HepG2 (cell line): ENCODE measurements at regions not wholly inside any gene's neighbourhood (a gene's known extent, or its start where the extent isn't known, plus 50 kb on each side); places are given as distances from the start of the nearest gene placed in this dataset.

Experiments used
- ATAC-seq: fragments of 200-7000 bp; cut with Tn5 transposase; 3 replicates; pipeline ENCODE4 v1.9.1; 2020; ENCODE audit warnings: mild to moderate bottlenecking, moderate library complexity
- BruUV-seq: library from RNA; stranded (reverse); fragments of 400-500 nt; replicated peaks from 2 replicates; lab custom pipeline; 2021; lab: Mats Ljungman, UMichigan
- CTCF ChIA-PET: fragments of 300-600 bp; formaldehyde crosslinking; extraction: SDS; loops from one replicate; lab custom pipeline; 2021; ENCODE audit warnings: low total read pairs, inconsistent platforms, low intra/inter-chr PET ratio; lab: Yijun Ruan, JAX
- POLR2A ChIA-PET: fragments of 350-600 bp; sonication (Branson Sonifier 250); formaldehyde crosslinking; loops from one replicate; lab custom pipeline; 2020; ENCODE audit warnings: antibody characterized with exemption, inconsistent platforms; lab: Yijun Ruan, JAX
- DNase-seq: peaks from one replicate; pipeline ENCODE4 v3.0.0-alpha.2; 2015; ENCODE audit warnings: low spot score
- FAIRE-seq: peaks from 3 replicates; lab custom pipeline; 2011; peaks lifted over from hg19 to GRCh38; lab: Jason Lieb, UNC
- H2AFZ ChIP-seq: one replicate; pipeline ENCODE4 v1.6.1; 2011; ENCODE audit warnings: low read length, inconsistent platforms
- H3K27ac ChIP-seq: fragments of 300-600 bp; 3 replicates; pipeline ENCODE4 v1.8.0; 2011; ENCODE audit warnings: mixed run types, mild to moderate bottlenecking, mixed read lengths, low read length, inconsistent platforms; ENCODE audit not compliant: insufficient read depth; ENCODE audit errors: extremely low read length
- H3K27me3 ChIP-seq, 2 experiments: fragments of 200-600 bp in 1 of 2; 2 replicates in 1 of 2; 3 replicates in 1 of 2; pipeline versions ENCODE4 v1.6.0 to v1.8.0; 2011; ENCODE audit warnings: low read length in 2 of 2, mild to moderate bottlenecking in 2 of 2, moderate library complexity in 2 of 2, inconsistent platforms in 1 of 2; ENCODE audit not compliant: insufficient read depth in 2 of 2, control insufficient read depth in 1 of 2
- H3K36me3 ChIP-seq, 2 experiments: fragments of 200-600 bp in 1 of 2; replicated peaks in 1 of 2; 2 replicates in 1 of 2; 3 replicates in 1 of 2; pipeline versions ENCODE4 v1.5.1 to v1.8.0; 2011; ENCODE audit warnings: low read length in 2 of 2, inconsistent platforms in 1 of 2; ENCODE audit not compliant: insufficient read depth in 2 of 2, control insufficient read depth in 1 of 2
- H3K4me1 ChIP-seq: 2 replicates; pipeline ENCODE4 v1.5.1; 2012; ENCODE audit warnings: low read length, inconsistent platforms; ENCODE audit not compliant: insufficient read depth
- H3K4me2 ChIP-seq: 2 replicates; pipeline ENCODE4 v1.6.0; 2011; ENCODE audit warnings: low read depth, low read length, inconsistent platforms
- H3K4me3 ChIP-seq, 3 experiments: fragments of 200-600 bp in 1 of 3; sonication (generic), shearing (Covaris generic) in 1 of 3; replicated peaks in 1 of 3; 2 replicates each; pipeline ENCODE4 v1.5.1; 2011 to 2016; ENCODE audit warnings: low read length in 3 of 3, inconsistent platforms in 2 of 3, low read depth in 2 of 3, mild to moderate bottlenecking in 2 of 3, control low read depth in 1 of 3, mixed read lengths in 1 of 3; ENCODE audit not compliant: insufficient read depth in 1 of 3
- H3K79me2 ChIP-seq: one replicate; pipeline ENCODE4 v1.6.1; 2011; ENCODE audit warnings: low read length, inconsistent platforms; ENCODE audit not compliant: insufficient read depth
- H3K9ac ChIP-seq: 2 replicates; pipeline ENCODE4 v1.6.0; 2011; ENCODE audit warnings: mild to moderate bottlenecking, low read depth, low read length, inconsistent platforms; ENCODE audit not compliant: insufficient read depth
- H3K9me3 ChIP-seq: 2 replicates; pipeline ENCODE4 v1.5.1; 2012; ENCODE audit warnings: mild to moderate bottlenecking, low read length
- H4K20me1 ChIP-seq: 2 replicates; pipeline ENCODE4 v1.6.0; 2011; ENCODE audit warnings: inconsistent platforms, mild to moderate bottlenecking, low read length, moderate library complexity; ENCODE audit not compliant: insufficient read depth
- HOXA5 ChIP-seq: sonication (generic); formaldehyde crosslinking; IDR thresholded peaks from 2 replicates; pipeline ENCODE4 v1.4.0; 2020; ENCODE audit warnings: missing genetic modification reagents
- MEIS2 ChIP-seq: sonication (generic); formaldehyde crosslinking; IDR thresholded peaks from 2 replicates; pipeline ENCODE4 v1.9.0; 2021; ENCODE audit warnings: mild to moderate bottlenecking, missing genetic modification reagents
- MLX ChIP-seq: IDR thresholded peaks from 2 replicates; pipeline ENCODE4 v1.6.1; 2016
- MTA3 ChIP-seq: sonication (generic); formaldehyde crosslinking; IDR thresholded peaks from 2 replicates; pipeline ENCODE4 v1.4.0; 2020; ENCODE audit warnings: missing genetic modification reagents
- PTBP1 ChIP-seq: fragments of 200-400 bp; formaldehyde crosslinking; IDR thresholded peaks from 2 replicates; pipeline ENCODE4 v1.6.1; 2018; ENCODE audit warnings: low read length, low read depth; ENCODE audit not compliant: poor library complexity, severe bottlenecking
- ZBTB43 ChIP-seq: sonication (generic); formaldehyde crosslinking; conservative IDR thresholded peaks from 2 replicates; pipeline ENCODE4 v1.4.0; 2020; ENCODE audit warnings: missing genetic modification reagents
- ZNF816 ChIP-seq: sonication (generic); formaldehyde crosslinking; IDR thresholded peaks from 2 replicates; pipeline ENCODE4 v1.8.0; 2022; ENCODE audit warnings: missing genetic modification reagents, mild to moderate bottlenecking, borderline replicate concordance
- ZNF83 ChIP-seq: sonication (generic); formaldehyde crosslinking; IDR thresholded peaks from 2 replicates; pipeline ENCODE4 v1.4.0; 2020; ENCODE audit warnings: missing genetic modification reagents, mild to moderate bottlenecking, borderline replicate concordance
- WGBS: methylation state at CpG from one replicate; pipeline ENCODE4 v1.1.6; 2017; ENCODE audit warnings: low lambda C conversion rate; 5-methylcytosine and 5-hydroxymethylcytosine counted together
- in situ Hi-C: cut with HindIII; loops from 2 replicates; pipeline ENCODE4 v1.10.0; 2017; ENCODE audit warnings: low pct_unique_long_range_greater_than_20kb; ENCODE audit not compliant: extremely low pct_ligation_motif_present
- intact Hi-C: fragments of 100-400 bp; cut with micrococcal nuclease; formaldehyde crosslinking; loops from one replicate; pipeline ENCODE4 v1.10.0; 2022; ENCODE audit not compliant: unreplicated experiment
- TF ChIP-seq, protein P1 (sequence below): sonication (generic); formaldehyde crosslinking; conservative IDR thresholded peaks from 2 replicates; pipeline ENCODE4 v1.8.0; 2022; ENCODE audit warnings: missing genetic modification reagents

GRCh38 chr16:56038564-56039098 lies 152.7 kb upstream of the GNAO1 start:
- intact Hi-C loops (no loop called here), in situ Hi-C loops (no loop called here)
- Histone ChIP-seq H3K27me3 (no peaks in the 10 kb centered on the region), H3K4me2 (no peak overlapping the region), H3K36me3 (no peaks in the 10 kb centered on the region), H3K9me3 (no peaks in the 10 kb centered on the region), H4K20me1 (no peaks in the 10 kb centered on the region), H2AFZ (no peak overlapping the region), H3K9ac (no peak overlapping the region), H3K27ac (no peak overlapping the region), H3K4me1 (no peaks in the 10 kb centered on the region), H3K4me3 (no peak overlapping the region), H3K79me2 (no peaks in the 10 kb centered on the region)
- ChIA-PET POLR2A (no interaction called here), CTCF (no interaction called here)
- ATAC-seq (no peak), DNase-seq (no peak), FAIRE-seq (no peak)
- BruUV-seq = no TSS peak
- 8% methylated on average over 3 of the region's 3 CpGs for WGBS
- no peak for TF ChIP-seq HOXA5 (CRISPR knock-in tag)

GRCh38 chr16:56032072-56032471 lies 156.9 kb upstream of the CES5A start:
- no TSS peak for BruUV-seq
- no peak for DNase-seq
- FAIRE-seq = no peak
- no peak overlapping the region for H3K9ac ChIP-seq
- ATAC-seq = no peak
- H3K4me2 ChIP-seq = no peak overlapping the region
- ChIA-PET CTCF (no interaction called here), POLR2A (no interaction called here)
- in situ Hi-C loops (no loop called here), intact Hi-C loops (no loop called here)
- WGBS = 0% methylated on average over 1 of the region's 1 CpG
- H3K27me3 ChIP-seq = no peaks in the 10 kb centered on the region
- no peak overlapping the region for H2AFZ ChIP-seq
- no peaks in the 10 kb centered on the region for H3K9me3 ChIP-seq
- no peaks in the 10 kb centered on the region for H3K79me2 ChIP-seq
- no peak overlapping the region for H3K27ac ChIP-seq
- H3K4me3 ChIP-seq = no peak overlapping the region
- no peaks in the 10 kb centered on the region for H3K4me1 ChIP-seq
- no peaks in the 10 kb centered on the region for H3K36me3 ChIP-seq
- no peaks in the 10 kb centered on the region for H4K20me1 ChIP-seq
- TF ChIP-seq, protein P1, sequence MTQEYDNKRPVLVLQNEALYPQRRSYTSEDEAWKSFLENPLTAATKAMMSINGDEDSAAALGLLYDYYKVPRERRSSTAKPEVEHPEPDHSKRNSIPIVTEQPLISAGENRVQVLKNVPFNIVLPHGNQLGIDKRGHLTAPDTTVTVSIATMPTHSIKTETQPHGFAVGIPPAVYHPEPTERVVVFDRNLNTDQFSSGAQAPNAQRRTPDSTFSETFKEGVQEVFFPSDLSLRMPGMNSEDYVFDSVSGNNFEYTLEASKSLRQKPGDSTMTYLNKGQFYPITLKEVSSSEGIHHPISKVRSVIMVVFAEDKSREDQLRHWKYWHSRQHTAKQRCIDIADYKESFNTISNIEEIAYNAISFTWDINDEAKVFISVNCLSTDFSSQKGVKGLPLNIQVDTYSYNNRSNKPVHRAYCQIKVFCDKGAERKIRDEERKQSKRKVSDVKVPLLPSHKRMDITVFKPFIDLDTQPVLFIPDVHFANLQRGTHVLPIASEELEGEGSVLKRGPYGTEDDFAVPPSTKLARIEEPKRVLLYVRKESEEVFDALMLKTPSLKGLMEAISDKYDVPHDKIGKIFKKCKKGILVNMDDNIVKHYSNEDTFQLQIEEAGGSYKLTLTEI (CRISPR knock-in tag) = no peak
- no peak for TF ChIP-seq ZNF83
- TF ChIP-seq MLX = no peak
- TF ChIP-seq PTBP1 = no peak
- no peak for TF ChIP-seq ZNF816 (CRISPR knock-in tag)
- no peak for TF ChIP-seq ZBTB43 (CRISPR knock-in tag)
- no peak for TF ChIP-seq MEIS2 (CRISPR knock-in tag)
- TF ChIP-seq MTA3 (CRISPR knock-in tag) = no peak
